GM18517 (cell line): ENCODE measurements at regions not wholly inside any gene's neighbourhood (a gene's known extent, or its start where the extent isn't known, plus 50 kb on each side); places are given as distances from the start of the nearest gene placed in this dataset.
"Not testable (repeated sequence)": the region's sequence is repeated elsewhere in the genome, so short reads cannot be mapped to it uniquely, and the experiment has no call there.

Experiments used
- ATAC-seq: cut with Tn5 transposase; IDR thresholded peaks from one replicate; pipeline ENCODE4 v1.9.1; 2021; ENCODE audit warnings: mild to moderate bottlenecking, moderate library complexity; ENCODE audit not compliant: unreplicated experiment

DNA sequence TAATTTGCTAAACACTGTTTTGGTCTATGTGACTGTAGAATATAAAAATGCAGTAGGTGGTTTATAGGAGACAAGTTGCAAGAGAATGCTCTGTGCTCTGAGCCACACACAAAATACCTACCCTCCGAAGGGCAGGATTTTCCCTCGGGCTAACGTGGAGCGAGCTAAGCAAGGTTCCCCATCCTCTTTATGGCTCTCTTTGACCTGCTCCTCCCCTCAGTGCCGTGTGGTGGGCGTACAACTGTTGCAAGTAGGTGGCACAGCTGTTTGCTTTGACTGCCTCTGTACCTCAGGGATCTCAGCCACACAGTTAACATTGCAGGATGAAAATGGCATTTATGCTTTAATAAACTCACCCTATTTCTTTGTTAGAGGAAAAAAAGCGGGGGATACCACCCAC, 339.1 kb downstream of the SATB1 start:
- no peak for ATAC-seq

DNA sequence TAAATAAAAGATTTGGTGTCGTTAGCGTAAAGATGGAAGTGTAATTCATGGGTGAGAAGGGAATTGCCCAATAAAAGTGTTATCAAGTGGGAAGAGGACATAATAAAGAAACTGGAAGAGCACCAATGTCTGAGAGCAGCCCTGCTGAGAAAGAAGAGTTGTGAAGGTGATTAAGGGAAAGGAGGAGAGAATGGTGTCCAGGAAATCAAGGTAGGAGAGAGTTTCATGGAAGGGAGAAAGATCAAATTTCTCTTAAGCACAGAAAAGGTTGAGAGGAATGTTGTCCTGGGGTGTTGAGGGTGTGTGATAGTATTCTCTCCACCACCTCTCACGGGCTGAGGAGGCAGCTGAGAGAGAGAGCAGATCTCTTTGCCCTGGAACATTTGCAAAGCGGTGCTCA, 339.7 kb downstream of the SATB1 start:
- no peak for ATAC-seq

DNA sequence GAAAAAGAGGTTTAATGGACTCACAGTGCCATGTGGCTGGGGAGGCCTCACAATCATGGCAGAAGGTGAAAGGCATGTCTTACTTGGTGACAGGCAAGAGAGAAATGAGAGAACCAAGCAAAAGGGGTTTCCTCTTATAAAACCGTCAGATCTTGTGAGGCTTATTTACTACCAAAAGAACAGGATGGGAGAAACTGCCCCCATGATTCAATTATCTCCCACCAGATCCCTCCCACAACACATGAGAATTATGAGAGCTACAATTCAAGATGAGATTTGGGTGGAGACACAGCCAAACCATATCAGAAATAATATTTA, 340.8 kb upstream of the TBC1D5 start:
- ATAC-seq: not testable (repeated sequence)

DNA sequence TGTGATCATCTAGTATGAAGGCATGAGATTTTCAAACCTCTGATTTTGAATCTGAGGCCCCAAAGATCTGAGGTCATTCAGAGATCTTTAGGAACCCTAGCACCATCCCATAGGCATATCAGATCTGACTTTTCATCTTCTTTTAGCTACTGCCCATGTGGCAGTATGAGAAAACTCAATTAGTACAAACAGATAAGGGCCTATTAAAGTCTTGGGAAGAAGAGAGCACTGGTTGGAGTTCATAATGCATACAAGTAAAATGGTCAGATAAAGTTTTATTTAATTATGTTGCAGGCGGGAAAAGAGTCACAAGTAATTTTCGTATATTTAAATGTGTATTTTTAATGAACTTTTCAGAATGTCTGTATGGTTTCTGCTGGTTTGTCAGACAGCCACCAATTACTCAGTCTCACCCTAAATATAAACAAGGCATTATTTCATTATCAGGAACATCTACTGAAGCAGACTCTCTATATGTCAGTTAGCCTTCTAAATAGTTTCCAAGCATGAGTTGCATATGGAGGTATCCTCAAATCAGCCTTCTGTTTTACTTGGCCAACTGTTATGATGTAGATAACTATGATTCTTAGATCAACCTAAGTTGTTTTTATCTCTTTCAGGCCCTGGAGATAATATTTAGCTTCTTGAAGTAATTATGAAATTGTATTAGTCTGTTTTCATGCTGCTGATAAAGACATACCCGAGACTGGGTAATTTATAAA, 340.3 kb upstream of the TBC1D5 start:
- ATAC-seq: no peak

DNA sequence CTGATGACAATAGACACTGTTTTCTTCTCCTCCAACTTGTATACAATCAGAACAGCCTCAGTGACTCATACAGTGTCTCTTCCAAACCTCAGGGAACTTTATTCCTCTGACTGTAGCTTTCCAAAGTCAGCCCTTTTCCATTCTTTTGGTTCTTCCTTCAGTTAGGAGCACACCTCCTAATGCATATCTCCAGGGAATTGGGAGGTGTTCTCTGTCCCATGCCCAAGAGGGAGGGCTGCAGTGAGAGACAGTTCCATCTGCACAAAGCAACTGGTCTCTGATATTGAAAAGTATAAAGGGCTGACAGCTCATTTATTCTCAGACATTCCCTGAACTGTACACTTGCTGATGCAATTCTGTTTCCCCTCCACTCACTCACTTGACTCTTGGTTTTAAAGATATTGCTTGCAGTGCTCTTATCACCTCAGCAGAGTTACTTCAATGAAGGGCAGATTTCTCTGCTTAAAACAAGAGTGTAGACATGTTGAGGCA, 337.8 kb upstream of the TBC1D5 start:
- no peak for ATAC-seq

DNA sequence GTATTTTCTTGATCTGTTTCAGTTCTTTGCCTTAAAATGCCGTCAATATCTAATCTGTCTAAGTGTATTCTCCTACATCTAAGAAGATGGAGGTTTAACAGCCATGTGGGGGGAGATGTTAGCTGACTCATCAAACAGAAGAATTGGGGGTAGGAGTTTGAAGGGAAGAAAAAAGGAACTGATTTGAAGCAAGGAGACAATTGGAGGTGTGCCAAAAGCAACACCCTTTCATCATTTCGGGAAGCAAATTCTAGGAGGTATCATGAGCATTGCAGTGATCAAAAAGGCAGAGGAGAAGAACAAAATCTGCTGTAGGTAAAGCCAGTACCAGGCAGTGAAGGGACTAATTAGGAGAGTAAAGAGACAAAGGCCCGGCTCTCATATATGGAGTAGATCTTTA, 337.3 kb upstream of the TBC1D5 start:
- no peak for ATAC-seq

DNA sequence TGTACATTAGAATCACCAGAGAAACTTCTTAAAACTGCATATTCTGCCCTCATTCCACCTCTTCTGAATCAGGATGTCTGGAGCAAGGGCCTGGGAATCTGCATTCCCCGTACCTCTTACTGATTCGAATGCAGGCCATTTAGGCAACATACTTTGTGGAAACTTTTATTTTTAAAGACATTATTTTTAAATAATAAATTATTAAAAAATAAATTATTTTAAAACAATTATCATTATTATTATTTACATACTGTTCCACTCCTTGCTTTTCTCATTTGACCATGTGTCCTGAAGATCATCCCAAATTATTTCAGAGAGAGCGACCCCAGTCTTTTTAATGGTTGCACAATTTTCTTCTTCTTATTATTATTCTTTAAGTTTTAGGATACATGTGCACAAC, 336.6 kb upstream of the TBC1D5 start:
- ATAC-seq: no peak

DNA sequence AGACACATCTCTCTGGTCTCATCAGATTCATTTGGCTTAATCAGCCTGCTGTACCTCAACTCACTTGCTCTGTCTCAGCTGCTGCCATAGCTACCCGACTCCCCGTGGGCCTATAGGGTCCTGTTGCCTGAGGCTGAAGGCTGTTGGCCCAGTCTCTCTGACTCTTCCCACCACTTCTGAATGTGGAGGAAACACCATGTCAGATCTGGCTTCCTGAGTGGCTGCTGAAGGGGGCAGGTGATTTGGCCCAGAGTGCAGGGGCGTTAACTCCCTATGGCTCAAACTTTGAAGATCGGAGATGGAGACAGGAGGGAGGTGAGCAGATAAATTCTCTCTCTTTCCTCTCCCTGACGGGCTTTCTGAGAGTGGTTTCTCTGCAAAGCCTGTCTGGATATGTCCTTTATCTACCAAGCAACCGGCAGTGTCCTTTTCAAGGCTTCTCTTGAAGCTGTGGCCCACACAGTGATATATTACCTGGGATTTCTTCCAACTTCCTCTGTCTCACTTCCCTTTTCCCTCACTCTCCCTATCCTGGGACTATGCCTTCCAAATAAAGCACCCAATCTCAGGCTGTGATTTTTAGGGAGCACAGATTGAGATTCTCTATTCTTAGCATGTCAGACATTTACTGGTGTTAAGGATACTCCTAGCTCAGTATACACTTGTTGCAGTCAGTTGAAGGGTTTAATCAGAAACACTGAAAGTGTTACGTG, 334.9 kb upstream of the TBC1D5 start:
- no peak for ATAC-seq

DNA sequence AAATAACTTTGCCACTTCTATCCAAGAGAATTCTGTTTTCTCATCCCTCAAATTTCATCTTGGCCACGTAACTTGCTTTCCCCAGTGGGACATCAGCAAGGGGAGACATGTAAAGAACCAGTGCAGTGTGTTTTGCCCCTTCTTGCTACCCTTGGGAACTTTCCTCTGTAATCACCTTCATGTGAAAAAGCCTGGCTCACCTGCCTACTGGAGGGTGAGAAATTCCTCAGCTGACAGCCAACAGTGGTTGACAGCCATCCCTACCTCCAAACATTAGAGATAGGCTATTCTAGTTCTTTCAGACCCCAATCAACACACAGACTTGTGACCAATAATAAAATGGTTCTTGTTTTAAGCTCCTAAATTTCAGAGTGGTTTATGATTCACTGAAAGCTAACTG, 333.9 kb upstream of the TBC1D5 start:
- ATAC-seq: no peak

DNA sequence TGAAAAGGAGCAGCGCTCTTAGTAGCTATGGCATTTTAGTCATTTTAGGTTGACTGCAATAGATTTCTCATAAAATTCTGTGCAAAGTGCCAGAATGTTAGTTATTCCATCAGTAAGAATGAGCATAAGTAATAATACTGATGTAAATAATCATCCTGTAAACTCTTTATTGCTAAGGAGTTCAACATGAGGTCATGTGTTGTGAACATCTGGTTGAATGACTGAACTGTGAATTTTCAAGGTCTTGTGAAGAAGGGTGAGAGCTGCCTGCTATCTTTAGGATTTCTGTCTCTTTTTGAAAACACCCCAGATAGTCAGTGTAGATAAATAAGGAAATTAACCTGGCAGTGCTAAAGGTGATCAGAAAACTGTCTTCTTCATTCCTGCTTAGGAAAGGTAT, 333.4 kb upstream of the TBC1D5 start:
- ATAC-seq: no peak

DNA sequence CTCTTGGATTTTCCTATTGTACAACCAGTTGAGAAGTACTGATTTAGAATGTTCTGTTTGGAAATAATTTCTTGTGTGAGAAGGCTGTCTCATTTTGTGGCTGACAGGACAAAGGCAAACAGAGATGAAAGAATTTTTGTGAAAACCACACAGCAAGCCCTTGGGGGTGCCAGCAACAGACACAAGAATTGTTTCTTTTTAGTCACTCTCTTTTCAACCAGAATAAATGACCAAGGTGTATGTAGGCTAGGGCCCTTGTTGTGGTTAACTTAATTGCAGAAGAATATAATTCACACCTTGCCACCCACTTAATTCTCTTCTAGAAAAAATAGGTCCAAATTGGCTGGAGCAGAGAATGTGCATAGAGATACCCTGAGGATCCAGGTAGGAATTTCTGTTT, 329.4 kb upstream of the TBC1D5 start:
- no peak for ATAC-seq

DNA sequence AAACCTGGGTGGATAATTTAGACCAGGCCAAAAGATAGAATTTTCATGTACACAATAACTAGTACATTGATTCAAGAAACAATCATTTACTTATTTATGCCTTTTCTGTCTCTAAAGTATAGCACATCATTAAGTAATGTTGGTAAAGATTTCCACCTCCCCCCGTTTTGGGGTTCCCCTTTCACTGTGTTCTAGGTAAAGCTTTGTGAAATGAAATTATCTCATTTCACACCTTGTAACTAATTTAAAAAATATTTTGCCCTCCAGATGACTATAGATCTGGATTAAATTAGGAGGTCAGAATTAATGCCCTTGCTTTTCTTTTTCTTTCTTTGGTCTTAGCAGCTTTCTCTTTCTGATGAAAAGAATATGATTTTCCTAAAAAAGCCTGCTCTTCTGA, 328.5 kb upstream of the TBC1D5 start:
- ATAC-seq: no peak

DNA sequence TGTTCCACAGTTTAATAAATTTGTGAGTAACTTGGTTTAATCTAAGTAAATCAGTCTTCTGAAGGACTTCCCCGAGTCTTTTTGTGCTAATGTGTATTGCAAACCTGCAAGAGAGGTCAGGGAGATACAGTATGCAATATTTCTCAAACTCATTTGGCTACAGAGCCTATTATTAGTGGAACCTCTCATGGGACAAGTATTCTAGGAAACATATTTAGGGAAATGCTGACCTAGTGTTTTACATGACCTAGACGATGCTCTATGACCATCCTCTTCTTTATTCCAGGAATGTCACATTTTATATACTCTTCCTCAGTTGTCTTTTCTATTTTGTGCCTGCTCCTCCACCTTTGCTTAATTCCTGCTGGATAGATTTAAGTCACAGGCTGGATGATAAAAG, 327.8 kb upstream of the TBC1D5 start:
- ATAC-seq: no peak

DNA sequence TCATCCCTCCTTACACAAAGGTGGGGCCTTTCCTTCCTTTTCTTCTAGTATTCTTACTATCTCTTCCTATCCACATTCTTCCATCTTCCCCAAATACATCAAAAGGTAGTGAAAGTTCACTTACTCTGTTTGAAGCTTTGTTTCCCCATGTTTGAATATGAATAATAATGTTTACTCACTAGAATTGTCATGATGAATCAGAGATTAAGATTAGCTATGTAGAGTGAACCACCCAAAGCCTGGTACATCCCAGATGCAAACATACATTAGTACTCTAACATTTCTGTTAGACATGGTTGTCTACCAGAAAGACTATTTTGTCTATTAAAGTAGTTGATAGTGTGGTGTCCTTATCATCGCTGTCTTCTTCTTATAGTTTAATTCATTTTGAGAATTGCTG, 327.1 kb upstream of the TBC1D5 start:
- no peak for ATAC-seq

DNA sequence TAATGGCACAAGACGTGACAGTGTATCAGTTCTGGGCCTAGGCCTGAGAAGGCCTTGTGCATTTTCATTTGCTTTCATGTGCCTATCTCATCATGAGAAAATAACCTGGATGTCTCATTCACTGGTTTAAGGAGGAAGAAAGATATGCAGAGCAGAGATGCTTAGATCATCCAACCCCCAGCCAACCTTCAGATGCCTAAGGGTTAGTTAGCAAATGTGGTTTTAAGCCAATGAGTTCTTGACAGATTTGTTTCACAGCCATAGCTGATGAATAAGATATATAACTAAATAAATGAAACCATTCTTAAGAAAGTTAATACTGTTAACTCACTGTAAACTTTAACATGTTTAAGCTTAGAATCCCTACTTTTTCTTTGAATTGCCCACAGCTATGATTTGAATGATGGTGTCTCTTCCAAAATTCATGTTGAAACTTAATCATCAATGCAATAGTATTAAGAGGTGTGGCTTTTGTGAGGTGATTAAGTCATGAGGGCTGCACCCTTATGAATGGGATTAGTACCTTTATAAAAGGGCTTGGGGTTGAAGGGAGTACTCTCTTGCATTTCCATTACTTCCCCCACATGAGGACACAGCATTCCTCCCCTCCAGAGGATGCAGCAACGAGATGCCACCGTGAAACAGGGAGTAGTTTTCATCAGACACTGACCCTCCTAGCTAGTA, 324.6 kb upstream of the TBC1D5 start:
- ATAC-seq: no peak

DNA sequence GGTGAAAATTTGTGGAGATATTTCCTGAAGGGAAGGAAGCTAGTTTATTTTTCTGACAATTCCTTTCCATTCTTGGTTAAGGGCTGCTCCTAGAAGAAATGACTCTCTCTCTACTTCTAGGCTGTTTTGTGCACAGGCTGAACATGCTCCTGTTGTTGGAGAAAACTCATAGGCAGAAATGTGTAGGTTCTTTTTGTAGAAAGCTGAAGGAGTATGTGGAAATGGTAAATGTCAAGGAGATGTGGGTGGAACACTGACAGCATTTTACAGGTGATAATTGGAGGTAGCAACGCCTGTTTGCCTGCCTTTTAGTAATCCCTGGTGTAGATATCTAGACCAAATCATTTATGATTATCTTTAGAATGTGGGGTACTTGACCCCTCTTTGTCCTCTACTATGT, 322.2 kb upstream of the TBC1D5 start:
- ATAC-seq: no peak

DNA sequence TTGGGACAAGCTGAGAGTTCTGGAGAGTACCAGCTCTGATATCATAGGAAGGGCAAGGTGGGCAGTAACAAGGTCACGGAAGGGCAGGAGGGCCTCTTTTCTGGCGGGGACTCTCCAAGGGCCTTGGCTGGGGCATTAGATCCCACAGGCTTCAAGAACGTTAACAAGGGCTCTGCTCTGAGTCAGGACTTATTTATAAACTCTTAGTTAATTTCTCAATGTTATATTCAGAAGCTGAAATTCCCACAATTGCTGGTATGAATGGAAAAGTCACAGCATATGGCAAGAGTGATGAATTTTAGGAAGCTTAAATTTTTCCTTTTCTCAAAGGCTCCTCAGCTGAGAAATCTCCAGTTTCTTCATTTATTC, 320.2 kb upstream of the TBC1D5 start:
- no peak for ATAC-seq

DNA sequence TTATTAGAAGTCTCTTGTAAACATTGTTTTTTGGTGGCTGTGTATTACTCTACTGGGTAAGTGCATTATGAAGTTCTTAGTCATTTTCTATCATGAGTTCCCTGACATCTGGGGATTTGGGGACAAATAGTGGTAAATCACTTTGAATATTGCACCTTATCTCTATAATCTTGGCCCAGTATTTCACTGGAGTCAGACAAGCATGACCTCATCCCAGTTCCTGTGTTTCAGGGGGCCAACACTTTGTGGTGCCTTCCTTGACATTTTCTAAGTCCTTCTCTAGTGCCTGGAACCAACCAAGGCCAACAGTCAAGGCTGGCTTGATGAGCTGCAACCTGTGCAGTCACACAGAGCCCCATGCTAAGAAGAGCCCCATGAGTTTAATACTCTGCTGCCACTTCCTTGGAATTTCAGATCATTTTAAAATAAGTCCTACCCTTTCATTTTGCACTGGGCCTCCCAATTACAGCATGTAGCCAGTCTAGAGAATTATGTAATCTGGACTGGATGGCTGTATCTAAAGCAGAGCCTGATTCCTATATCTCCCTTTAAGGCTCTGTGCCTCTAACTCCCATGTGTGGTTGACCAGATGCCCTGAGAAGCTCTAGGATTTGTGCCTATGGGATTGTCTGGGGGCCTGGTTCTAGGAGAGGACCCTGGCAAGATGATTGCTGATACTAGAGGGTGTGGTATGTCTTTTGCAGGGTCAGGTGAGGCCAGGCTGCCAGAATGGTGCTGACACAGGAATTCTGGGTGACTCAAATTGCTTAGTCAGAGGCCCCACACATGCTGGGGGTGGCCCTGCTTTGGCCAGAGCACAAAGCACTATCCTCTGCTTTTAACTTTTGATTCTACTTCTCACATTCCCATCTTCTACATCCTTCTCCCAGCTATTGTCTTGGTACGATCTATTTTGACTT, 319.6 kb upstream of the TBC1D5 start:
- no peak for ATAC-seq

DNA sequence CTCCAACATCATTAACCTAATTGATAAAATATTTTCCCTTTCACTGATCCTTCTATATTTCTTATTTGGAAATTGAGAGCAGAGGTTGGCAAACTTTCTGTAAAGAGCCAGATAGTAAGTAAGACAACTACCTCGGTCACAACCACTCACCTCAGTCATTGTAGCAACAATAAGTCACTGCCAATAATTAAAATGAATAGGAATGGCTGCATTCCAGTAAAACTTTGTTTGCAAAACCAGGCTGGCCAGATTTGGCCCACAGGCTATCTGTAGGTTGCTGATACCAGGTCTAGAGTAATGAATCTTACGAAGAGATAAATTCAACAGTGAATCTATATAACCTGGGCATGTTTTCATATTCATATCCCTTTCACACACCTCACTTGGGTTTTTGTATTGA, 316.2 kb upstream of the TBC1D5 start:
- no peak for ATAC-seq

DNA sequence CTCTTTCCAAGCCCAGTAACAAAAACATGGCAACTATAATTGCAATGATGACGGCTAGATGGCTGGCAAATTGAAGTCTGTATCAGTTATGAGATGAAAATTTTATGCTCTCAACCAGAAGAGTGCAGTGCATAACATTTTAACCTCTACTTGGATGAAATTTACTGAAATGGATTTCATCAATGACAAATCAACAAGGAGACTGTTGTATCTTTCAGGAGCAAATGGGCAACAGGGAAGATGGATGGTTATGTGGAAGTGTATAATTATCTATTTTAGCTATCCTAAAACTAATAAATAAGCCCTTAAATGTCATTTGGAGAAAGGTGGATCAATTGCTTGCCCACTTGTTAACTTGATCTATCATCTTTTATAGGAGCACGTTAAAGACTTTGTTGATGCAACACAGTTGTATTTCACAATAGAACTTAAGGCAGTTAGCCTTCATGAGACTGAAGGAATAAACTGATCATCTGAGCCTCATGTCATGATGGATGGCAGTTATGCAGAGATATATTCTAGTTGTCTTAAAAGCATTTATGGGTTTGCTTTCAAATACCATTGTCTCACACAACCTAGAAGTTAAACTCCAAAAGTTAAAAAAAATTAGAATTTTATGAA, 315.1 kb upstream of the TBC1D5 start:
- no peak for ATAC-seq

DNA sequence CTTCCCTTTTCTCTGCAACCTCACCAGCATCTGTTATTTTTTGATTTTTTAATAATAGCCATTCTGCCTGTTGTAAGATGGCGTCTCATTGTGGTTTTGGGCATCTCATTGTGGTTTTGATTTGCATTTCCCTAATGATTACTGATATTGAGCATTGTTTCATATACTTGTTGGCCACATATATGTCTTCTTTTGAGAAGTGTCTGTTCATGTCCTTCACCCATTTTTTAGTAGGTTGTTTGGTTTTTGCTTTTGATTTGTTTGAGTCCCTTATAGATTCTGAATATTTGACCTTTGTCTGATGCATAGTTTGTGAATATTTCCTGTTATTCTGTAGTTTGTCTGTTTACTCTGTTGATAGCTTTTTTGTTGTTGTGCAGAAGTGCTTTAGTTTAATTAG, 312.2 kb upstream of the TBC1D5 start:
- ATAC-seq: no peak
